Urothelium cell line (cell line): ENCODE measurements at regions not wholly inside any gene's neighbourhood (a gene's known extent, or its start where the extent isn't known, plus 50 kb on each side); places are given as distances from the start of the nearest gene placed in this dataset.
A peak's percentile ranks its signal among the peaks of the same experiment; 100 is the strongest.
"Not testable (repeated sequence)": the region's sequence is repeated elsewhere in the genome, so short reads cannot be mapped to it uniquely, and the experiment has no call there.

Source experiments
- DNase-seq: peaks from one replicate; pipeline ENCODE4 v3.0.0; 2011; ENCODE audit warnings: low spot score, mixed read lengths
- FAIRE-seq: peaks from 2 replicates; lab custom pipeline; 2011; peaks lifted over from hg19 to GRCh38; lab: Jason Lieb, UNC

GRCh38 chr11:57871231-57871630 lies 109.6 kb downstream of the CTNND1 start:
- FAIRE-seq (no peak), DNase-seq (no peak)

GRCh38 chr11:57873196-57873911 lies 111.8 kb downstream of the CTNND1 start:
- FAIRE-seq (no peak), DNase-seq (no peak)

- FAIRE-seq: no peak
- no peak for DNase-seq
Observed at GRCh38 chr11:57874981-57875380, 113.4 kb downstream of the CTNND1 start.

- DNase-seq: no peak
- FAIRE-seq: no peak
Observed at GRCh38 chr11:57881647-57882046, 120.0 kb downstream of the CTNND1 start.

GRCh38 chr11:57883630-57884029 lies 122.0 kb downstream of the CTNND1 start:
- FAIRE-seq: no peak
- DNase-seq: no peak

GRCh38 chr11:57885298-57886050 lies 123.9 kb downstream of the CTNND1 start:
- DNase-seq (peak; percentile 44), FAIRE-seq (peak; percentile 13)

GRCh38 chr11:57888386-57888785 lies 126.8 kb downstream of the CTNND1 start:
- FAIRE-seq: no peak
- no peak for DNase-seq

GRCh38 chr11:57890521-57890920 lies 128.9 kb downstream of the CTNND1 start:
- DNase-seq (no peak), FAIRE-seq (no peak)

GRCh38 chr11:57893200-57893599 lies 130.5 kb upstream of the OR9Q1 start:
- DNase-seq, FAIRE-seq: not testable (repeated sequence)

- no peak for FAIRE-seq
- DNase-seq: no peak
Observed at GRCh38 chr11:57896361-57897145, 127.1 kb upstream of the OR9Q1 start.

- DNase-seq (no peak), FAIRE-seq (no peak)
Observed at GRCh38 chr11:57899378-57899777, 124.3 kb upstream of the OR9Q1 start.

- peak; percentile 27 for FAIRE-seq
- no peak for DNase-seq
Observed at GRCh38 chr11:57900320-57900719, 123.4 kb upstream of the OR9Q1 start.

- FAIRE-seq: no peak
Observed at GRCh38 chr11:57901278-57901677, 122.4 kb upstream of the OR9Q1 start.

GRCh38 chr11:57901756-57902155 lies 121.9 kb upstream of the OR9Q1 start:
- DNase-seq: no peak
- FAIRE-seq: no peak

More at GRCh38 chr11:57901278-57901677, 122.4 kb upstream of the OR9Q1 start:
- no peak for DNase-seq

GRCh38 chr11:57903011-57903410 lies 120.7 kb upstream of the OR9Q1 start:
- DNase-seq (no peak), FAIRE-seq (no peak)

- FAIRE-seq (peak; percentile 93), DNase-seq (peak; percentile 89)
Observed at GRCh38 chr11:57903441-57904123, 120.1 kb upstream of the OR9Q1 start.

- DNase-seq: no peak
- no peak for FAIRE-seq
Observed at GRCh38 chr11:57904376-57904775, 119.3 kb upstream of the OR9Q1 start.

GRCh38 chr11:57905439-57905838 lies 118.2 kb upstream of the OR9Q1 start:
- FAIRE-seq (no peak), DNase-seq (no peak)

GRCh38 chr11:57908399-57908798 lies 115.3 kb upstream of the OR9Q1 start:
- FAIRE-seq, DNase-seq: not testable (repeated sequence)

- not testable (repeated sequence) for FAIRE-seq, DNase-seq
Observed at GRCh38 chr11:57911522-57911921, 112.2 kb upstream of the OR9Q1 start.
